ENCODE measurements at regions not wholly inside any gene's neighbourhood (a gene's known extent, or its start where the extent isn't known, plus 50 kb on each side); places are given as distances from the start of the nearest gene placed in this dataset.
"Not testable (repeated sequence)": the region's sequence is repeated elsewhere in the genome, so short reads cannot be mapped to it uniquely, and the experiment has no call there.

DNA sequence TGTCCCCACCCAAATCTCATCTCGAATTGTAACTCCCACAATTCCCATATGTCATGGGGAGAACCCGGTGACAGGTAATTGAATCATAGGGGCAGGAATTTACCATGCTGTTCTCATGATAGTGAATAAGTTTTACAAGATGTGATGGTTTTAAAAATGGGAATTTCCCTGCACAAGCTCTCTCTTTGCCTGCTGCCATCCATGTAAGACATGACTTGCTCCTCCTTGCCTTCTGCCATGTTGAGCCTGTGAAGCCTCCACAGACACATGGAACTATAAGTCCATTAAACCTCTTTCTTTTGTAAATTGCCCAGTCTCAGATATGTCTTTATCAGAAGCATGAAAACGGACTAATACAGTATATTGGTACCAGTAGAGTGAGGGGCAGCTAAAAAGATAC, 546.9 kb downstream of the ZNF385D start:
- H3K9me3 Mint-ChIP-seq (ENCODE audit: low read depth) = peaks cover 17% of the 10 kb centered on the region
- H3K4me1 Mint-ChIP-seq (ENCODE audit: low read depth); H3K36me3 Mint-ChIP-seq; H3K4me3 Mint-ChIP-seq; H3K27me3 Mint-ChIP-seq; H3K27ac Mint-ChIP-seq: not testable (repeated sequence)

DNA sequence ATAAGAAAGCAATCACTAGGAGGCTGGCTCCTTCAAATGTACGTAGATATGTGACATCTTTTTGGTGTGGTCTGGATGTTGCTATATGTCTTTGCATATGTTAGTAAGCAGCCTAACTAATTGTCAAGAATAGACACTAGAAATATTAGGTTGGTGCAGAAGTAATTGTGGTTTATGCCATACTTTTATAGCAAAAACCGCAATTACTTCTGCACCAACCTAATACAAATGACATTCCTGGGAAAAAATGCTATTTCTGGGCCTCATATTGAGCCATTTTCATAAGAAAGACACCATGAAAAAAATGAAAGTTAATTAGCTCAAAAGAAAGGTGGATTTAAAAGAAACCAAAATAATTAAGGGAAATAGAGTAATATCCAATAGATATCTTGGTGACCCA, 555.8 kb downstream of the ZNF385D start:
- H3K27me3 Mint-ChIP-seq = no peaks in the 10 kb centered on the region
- H3K4me1 Mint-ChIP-seq (ENCODE audit: low read depth) = no peaks in the 10 kb centered on the region
- no peak overlapping the region for H3K4me3 Mint-ChIP-seq
- no peaks in the 10 kb centered on the region for H3K9me3 Mint-ChIP-seq (ENCODE audit: low read depth)
- H3K36me3 Mint-ChIP-seq = no peaks in the 10 kb centered on the region
- no peak overlapping the region for H3K27ac Mint-ChIP-seq

DNA sequence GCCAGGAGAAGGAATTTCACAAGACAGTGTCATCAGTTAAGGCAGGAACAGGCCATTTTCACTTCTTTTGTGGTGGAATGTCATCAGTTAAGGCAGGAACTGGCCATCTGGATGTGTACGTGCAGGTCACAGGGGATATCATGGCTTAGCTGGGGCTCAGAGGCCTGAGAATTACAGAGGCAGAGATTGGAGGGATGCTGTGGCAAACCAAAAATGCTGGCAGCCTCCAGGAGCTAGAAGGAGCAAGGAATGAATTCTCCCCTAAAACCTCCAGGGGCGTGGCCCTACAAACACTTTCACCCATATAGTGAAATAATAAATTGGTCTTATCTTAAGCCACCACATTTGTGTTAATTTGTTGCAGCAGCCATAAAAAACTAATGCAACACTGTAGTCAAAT, 557.0 kb downstream of the ZNF385D start:
- H3K36me3 Mint-ChIP-seq; H3K27ac Mint-ChIP-seq; H3K4me1 Mint-ChIP-seq (ENCODE audit: low read depth); H3K27me3 Mint-ChIP-seq; H3K9me3 Mint-ChIP-seq (ENCODE audit: low read depth); H3K4me3 Mint-ChIP-seq: not testable (repeated sequence)

DNA sequence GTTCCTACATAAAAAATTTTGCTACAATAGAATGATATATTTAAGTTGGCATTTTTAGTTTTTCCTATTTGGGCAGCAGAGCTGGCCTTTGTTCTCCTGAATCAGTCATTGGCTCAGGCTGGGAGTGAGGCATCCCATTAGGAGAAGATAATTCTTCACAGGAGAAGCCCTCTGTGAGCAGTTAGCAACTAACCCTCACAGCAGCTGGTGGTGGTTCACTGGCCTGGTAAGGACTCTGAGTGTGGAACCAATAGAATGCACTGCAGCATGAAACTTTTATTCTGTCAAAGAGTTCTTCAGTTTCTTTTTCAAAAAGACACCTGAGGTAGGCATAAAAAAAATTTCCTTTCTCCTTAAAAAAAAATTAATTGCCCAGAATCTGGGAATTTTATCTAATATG, 562.6 kb downstream of the ZNF385D start:
- H3K27ac Mint-ChIP-seq = no peak overlapping the region
- H3K27me3 Mint-ChIP-seq = no peaks in the 10 kb centered on the region
- no peak overlapping the region for H3K4me3 Mint-ChIP-seq
- no peaks in the 10 kb centered on the region for H3K4me1 Mint-ChIP-seq (ENCODE audit: low read depth)
- H3K9me3 Mint-ChIP-seq (ENCODE audit: low read depth) = peaks cover 5% of the 10 kb centered on the region
- no peaks in the 10 kb centered on the region for H3K36me3 Mint-ChIP-seq

DNA sequence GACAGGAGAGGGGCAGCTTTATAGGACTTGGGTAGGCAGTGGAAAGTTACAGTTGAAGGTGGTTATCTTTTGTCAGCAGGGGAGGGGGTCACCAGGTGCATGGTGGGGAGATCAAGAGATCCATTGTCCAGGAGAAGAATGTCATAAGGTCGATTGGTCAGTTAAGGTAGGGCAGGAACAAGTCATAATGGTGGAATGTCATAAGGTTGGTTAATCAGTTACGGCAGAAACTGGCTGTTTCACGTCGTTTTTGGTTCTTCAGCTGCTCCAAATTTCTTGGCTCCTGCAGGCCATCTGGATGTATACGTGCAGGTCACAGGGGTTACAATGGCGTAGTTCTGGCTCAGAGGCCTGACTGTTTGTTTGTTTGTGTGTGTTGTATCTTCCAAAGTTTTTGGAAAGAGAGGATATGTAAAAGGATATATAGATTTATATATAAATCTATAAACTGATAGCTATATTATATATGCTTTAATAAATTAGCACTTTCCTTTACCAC, 565.1 kb downstream of the ZNF385D start:
- no peak overlapping the region for H3K4me3 Mint-ChIP-seq
- no peaks in the 10 kb centered on the region for H3K36me3 Mint-ChIP-seq
- H3K27me3 Mint-ChIP-seq = no peaks in the 10 kb centered on the region
- peaks cover 5% of the 10 kb centered on the region for H3K9me3 Mint-ChIP-seq (ENCODE audit: low read depth)
- H3K4me1 Mint-ChIP-seq (ENCODE audit: low read depth) = no peaks in the 10 kb centered on the region
- no peak overlapping the region for H3K27ac Mint-ChIP-seq

DNA sequence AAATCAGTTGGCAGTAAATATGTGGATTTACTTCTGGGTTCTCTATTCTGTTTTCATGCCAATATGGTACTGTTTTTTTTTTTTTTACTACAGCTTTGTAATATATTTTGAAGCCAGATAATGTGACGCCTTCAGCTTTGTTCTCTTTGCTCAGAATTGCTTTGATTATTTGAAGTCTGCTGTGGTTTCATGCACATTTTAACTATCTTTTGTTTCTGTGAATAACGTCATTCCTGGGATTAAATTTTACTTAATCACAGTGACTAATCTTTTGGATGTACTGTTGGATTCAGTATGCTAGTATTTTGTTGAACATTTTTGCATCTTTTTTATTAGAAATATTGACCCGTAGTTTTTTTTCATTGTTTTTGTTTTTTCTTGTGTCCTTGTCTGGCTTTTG, 576.5 kb downstream of the ZNF385D start:
- no peak overlapping the region for H3K4me3 Mint-ChIP-seq
- H3K9me3 Mint-ChIP-seq (ENCODE audit: low read depth) = peaks cover 29% of the 10 kb centered on the region
- H3K36me3 Mint-ChIP-seq = no peaks in the 10 kb centered on the region
- H3K4me1 Mint-ChIP-seq (ENCODE audit: low read depth) = no peaks in the 10 kb centered on the region
- no peak overlapping the region for H3K27ac Mint-ChIP-seq
- H3K27me3 Mint-ChIP-seq = no peaks in the 10 kb centered on the region

DNA sequence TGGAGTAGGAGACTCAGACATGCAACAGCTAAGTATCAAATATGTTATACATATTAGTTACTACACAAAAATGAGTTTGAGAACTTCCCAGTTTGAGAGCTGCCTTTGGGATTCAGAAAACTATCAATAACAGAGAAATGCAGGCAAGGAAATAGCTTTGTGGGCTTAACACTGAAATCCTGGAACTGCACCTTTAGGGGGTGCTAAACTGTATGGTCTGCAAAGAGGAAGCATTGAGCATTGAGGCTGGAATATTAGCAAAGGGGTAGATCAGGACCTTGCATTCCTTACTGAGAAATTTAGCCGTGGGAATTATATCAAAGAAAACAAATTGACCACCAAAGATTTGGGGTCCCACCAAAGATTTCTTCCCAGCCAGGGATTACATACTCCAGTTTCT, 580.0 kb downstream of the ZNF385D start:
- Mint-ChIP-seq H3K27me3 (no peaks in the 10 kb centered on the region), H3K9me3 (ENCODE audit: low read depth) (peaks cover 14% of the 10 kb centered on the region), H3K36me3 (no peaks in the 10 kb centered on the region), H3K4me1 (ENCODE audit: low read depth) (no peaks in the 10 kb centered on the region), H3K4me3 (no peak overlapping the region), H3K27ac (no peak overlapping the region)

DNA sequence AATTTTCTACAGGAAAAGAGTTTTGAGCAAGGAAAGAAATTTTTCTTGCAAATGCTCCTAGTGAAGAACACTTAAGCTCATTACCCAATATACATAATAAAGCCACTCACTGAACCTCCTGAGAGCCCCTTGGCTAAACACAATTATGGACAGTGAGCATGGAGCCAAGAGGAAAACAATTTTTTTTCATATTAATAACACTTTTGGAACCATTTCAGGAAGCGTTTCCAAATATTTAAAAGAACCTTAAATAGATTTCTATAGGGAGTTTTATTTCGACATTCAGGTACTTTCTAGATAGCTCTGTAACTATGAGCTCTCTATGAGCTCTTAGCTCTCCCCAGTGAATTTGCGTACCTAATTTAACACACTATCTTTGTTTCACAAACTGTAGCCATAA, 581.1 kb downstream of the ZNF385D start:
- H3K4me3 Mint-ChIP-seq = no peak overlapping the region
- H3K9me3 Mint-ChIP-seq (ENCODE audit: low read depth) = peaks cover 10% of the 10 kb centered on the region
- no peak overlapping the region for H3K27ac Mint-ChIP-seq
- H3K27me3 Mint-ChIP-seq = no peaks in the 10 kb centered on the region
- H3K36me3 Mint-ChIP-seq = no peaks in the 10 kb centered on the region
- H3K4me1 Mint-ChIP-seq (ENCODE audit: low read depth) = no peaks in the 10 kb centered on the region

DNA sequence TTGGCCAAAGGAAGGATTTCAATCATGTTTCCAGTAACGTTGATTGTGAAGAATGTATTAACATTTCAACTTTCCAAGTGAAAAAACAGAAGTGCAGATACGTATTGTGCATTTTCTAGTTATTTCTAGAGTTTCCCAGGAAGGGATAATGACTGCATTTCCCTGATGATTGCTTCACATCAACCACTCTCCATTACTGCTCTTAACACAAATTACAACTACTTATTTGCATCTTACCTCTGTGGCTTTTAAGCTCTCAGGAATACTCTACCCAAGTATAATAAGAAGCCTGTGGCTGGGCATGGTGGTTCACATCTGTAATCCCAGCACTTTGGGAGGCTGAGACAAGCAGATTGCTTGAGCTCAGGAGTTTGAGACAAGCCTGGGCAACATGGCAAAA, 582.5 kb downstream of the ZNF385D start:
- Mint-ChIP-seq H3K9me3 (ENCODE audit: low read depth) (peaks cover 4% of the 10 kb centered on the region), H3K4me1 (ENCODE audit: low read depth) (no peaks in the 10 kb centered on the region), H3K27me3 (no peaks in the 10 kb centered on the region), H3K36me3 (no peaks in the 10 kb centered on the region), H3K27ac (no peak overlapping the region), H3K4me3 (no peak overlapping the region)

DNA sequence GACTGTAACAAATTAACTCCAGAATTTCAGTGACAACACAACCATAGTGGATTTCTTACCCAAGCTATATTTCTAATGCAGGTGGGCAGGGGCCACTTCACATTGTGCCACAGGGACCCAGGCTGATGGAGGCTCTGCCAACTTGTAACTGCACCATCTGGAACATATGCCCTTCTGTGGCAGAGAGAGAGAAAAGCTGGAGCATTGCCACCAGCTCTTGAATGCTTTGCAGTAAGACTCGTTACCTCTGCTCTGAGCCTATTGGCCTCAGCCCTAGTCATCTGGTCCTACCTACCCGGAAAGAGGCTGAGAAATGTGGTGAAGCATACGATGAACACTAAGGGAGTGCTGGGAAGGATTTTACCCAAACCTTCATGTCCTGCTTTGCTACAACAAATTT, 587.1 kb downstream of the ZNF385D start:
- Mint-ChIP-seq H3K36me3 (no peaks in the 10 kb centered on the region), H3K9me3 (ENCODE audit: low read depth) (peaks cover 17% of the 10 kb centered on the region), H3K4me1 (ENCODE audit: low read depth) (no peaks in the 10 kb centered on the region), H3K27ac (no peak overlapping the region), H3K4me3 (no peak overlapping the region), H3K27me3 (no peaks in the 10 kb centered on the region)

DNA sequence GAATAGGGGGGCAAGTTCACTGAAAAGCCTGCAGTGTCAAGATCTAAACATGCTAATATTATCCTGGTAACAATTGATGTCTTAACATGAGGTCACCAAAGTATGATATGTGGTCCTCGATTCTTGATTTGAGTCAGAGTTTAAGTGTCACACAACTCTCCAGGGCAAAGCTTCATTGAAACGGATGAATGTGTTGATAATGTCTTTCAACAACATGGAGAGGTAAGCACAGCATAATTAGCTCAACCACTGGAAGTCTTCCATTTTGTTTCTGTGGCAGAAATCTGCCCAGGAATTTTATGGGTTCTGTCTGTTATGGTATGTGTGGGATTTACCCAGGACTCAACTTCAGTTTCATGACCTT, 591.5 kb downstream of the ZNF385D start:
- Mint-ChIP-seq H3K9me3 (ENCODE audit: low read depth) (peaks cover 26% of the 10 kb centered on the region), H3K4me1 (ENCODE audit: low read depth) (no peaks in the 10 kb centered on the region), H3K36me3 (no peaks in the 10 kb centered on the region), H3K27ac (no peak overlapping the region), H3K27me3 (no peaks in the 10 kb centered on the region), H3K4me3 (no peak overlapping the region)

DNA sequence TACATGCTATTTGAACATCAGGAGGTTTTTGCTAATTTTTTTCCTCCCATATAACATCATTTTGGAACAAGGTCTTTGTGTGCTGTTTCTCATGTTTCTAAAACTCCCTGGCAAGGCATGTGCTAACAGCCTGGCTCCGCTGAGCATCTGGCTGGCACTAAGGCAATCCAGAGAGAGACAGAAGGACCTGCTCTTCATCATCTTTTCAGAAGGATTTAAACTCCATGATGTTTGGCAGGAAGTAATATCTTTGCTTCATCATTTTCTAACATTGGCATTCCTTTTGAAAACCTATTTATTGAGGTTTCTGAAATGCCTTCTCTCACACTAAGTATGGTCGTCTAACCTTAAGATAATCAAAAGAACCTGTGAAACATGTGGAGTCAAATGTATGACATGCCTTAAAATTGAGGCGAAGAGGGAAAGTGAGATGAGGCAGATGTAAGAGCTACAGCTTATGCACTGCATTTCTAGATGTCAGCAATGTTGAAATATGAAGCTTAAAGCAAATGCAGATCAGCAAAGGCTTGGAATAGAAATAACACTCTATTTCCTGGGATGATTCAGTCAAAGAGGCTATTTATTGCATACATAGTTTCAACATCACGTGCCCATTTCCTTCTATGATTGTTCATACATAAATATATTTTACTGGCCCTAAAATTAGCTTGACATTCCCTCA, 592.0 kb downstream of the ZNF385D start:
- H3K4me3 Mint-ChIP-seq = no peak overlapping the region
- H3K27me3 Mint-ChIP-seq = no peaks in the 10 kb centered on the region
- H3K27ac Mint-ChIP-seq = no peak overlapping the region
- no peaks in the 10 kb centered on the region for H3K4me1 Mint-ChIP-seq (ENCODE audit: low read depth)
- peaks cover 26% of the 10 kb centered on the region for H3K9me3 Mint-ChIP-seq (ENCODE audit: low read depth)
- no peaks in the 10 kb centered on the region for H3K36me3 Mint-ChIP-seq

DNA sequence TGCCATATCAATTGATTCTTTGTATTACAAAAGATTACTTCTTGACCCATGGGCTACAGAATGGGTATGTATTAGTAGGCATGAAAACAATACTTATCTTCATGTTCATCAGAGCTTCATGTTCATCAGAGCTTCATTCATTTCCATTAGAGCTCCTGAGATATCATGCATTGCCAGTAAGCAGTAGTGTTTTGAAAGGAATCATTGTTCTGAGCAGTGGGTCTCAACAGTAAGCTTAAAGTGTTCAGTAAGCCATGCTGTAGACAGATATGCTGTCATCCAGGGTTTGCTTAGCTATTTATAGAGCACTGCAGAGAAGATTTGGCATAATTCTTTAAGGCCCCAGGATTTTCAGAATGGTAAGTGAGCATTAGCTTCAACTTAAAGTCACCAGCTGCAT, 596.1 kb downstream of the ZNF385D start:
- H3K4me1 Mint-ChIP-seq (ENCODE audit: low read depth) = no peaks in the 10 kb centered on the region
- no peak overlapping the region for H3K4me3 Mint-ChIP-seq
- H3K9me3 Mint-ChIP-seq (ENCODE audit: low read depth) = peaks cover 10% of the 10 kb centered on the region
- H3K27ac Mint-ChIP-seq = no peak overlapping the region
- H3K36me3 Mint-ChIP-seq = no peaks in the 10 kb centered on the region
- no peaks in the 10 kb centered on the region for H3K27me3 Mint-ChIP-seq

DNA sequence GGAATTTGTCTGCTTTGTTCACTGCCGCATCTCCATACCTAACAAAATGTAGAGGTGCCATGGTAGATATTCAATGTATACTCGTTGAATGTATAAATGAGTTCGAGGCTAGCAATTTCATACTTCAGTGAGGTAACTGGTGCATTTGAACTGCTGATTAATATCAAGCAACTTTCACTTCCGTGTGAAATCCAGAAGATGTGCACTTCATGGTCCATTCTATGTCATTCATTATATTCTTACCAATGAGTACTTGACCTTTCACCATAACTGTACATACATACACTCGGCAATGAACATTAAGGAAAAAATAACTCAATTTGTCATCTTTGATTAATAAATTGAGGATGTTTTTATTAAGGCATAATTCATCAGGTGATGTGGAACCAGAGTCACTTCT, 598.5 kb downstream of the ZNF385D start:
- Mint-ChIP-seq H3K9me3 (ENCODE audit: low read depth) (peaks cover 4% of the 10 kb centered on the region), H3K27ac (no peak overlapping the region), H3K27me3 (no peaks in the 10 kb centered on the region), H3K4me1 (ENCODE audit: low read depth) (no peaks in the 10 kb centered on the region), H3K36me3 (no peaks in the 10 kb centered on the region), H3K4me3 (no peak overlapping the region)

DNA sequence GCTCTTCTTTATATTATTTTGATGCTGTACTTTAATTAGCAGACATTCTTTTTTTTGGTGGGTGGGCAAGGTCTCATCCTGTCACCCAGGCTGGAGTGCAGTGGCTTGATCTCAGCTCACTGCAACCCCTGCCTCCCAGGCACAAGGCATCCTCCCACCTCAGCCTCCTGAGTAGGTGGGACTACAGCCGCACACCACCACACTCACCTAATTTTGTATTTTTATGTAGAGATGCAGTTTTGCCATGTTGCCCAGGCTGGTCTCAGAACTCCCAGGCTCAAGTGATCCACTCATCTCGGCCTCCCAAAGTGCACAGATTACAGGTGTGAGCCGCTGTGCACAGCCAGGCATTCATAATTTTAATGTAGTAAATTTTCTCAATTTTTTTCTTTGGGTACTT, 608.1 kb downstream of the ZNF385D start:
- Mint-ChIP-seq H3K27ac (no peak overlapping the region), H3K9me3 (ENCODE audit: low read depth) (peaks cover 13% of the 10 kb centered on the region), H3K27me3 (no peaks in the 10 kb centered on the region), H3K4me3 (no peak overlapping the region), H3K36me3 (peaks cover 2% of the 10 kb centered on the region), H3K4me1 (ENCODE audit: low read depth) (no peaks in the 10 kb centered on the region)

DNA sequence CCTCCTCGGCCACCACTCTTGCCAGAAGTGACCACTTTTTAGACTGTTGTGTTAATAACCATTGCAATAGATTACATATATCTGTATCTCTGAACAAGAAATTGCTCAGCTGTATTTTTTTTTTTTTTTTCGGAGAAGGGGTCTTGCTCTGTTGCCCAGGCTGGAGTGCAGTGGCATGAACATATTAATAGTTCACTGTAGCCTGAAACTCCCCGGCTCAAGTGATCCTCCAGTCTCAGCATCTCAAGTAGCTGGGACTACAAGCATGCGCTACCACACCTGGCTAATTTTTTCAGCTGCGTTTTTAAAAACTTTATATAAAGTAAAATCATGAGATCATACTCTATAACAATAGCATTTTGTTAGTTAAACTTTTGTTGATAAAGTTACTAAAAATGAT, 609.0 kb downstream of the ZNF385D start:
- no peaks in the 10 kb centered on the region for H3K4me1 Mint-ChIP-seq (ENCODE audit: low read depth)
- no peak overlapping the region for H3K27ac Mint-ChIP-seq
- no peak overlapping the region for H3K4me3 Mint-ChIP-seq
- peaks cover 2% of the 10 kb centered on the region for H3K36me3 Mint-ChIP-seq
- peaks cover 13% of the 10 kb centered on the region for H3K9me3 Mint-ChIP-seq (ENCODE audit: low read depth)
- H3K27me3 Mint-ChIP-seq = no peaks in the 10 kb centered on the region
